ENCODE measurements at regions not wholly inside any gene's neighbourhood (a gene's known extent, or its start where the extent isn't known, plus 50 kb on each side); places are given as distances from the start of the nearest gene placed in this dataset.

- no peaks in the 10 kb centered on the region for H3K36me3 ChIP-seq (ENCODE audit: control insufficient read depth in 4 of 4, insufficient read depth in 3 of 4, low read depth in 1 of 4, low read length in 3 of 4)
- no peaks in the 10 kb centered on the region for H3K27me3 ChIP-seq (ENCODE audit: control insufficient read depth in 4 of 4, insufficient read depth in 4 of 4, low read length in 3 of 4)
- 91% methylated on average over 5 of the region's 5 CpGs for WGBS
- H3K4me1 ChIP-seq (ENCODE audit: control insufficient read depth in 4 of 4, insufficient read depth in 4 of 4, low read length in 3 of 4) = peaks cover 0 to 3% (median 0%) of the 10 kb centered on the region in 4 donors
- no peak overlapping the region for H3K4me3 ChIP-seq (ENCODE audit: low read depth in 1 of 3, low read length in 3 of 3)
- TF ChIP-seq HNF4G (IDR thresholded peaks at IDR 0.05) = no peak
- no peak for TF ChIP-seq MAX (IDR thresholded peaks at IDR 0.05)
- TF ChIP-seq JUND (IDR thresholded peaks at IDR 0.05) = no peak
- TF ChIP-seq REST (IDR thresholded peaks at IDR 0.05) = no peak
- no peak for TF ChIP-seq CTCF (IDR thresholded peaks at IDR 0.05; ENCODE audit: low read depth, low read length, missing input control)
- TF ChIP-seq RXRA (IDR thresholded peaks at IDR 0.05) = no peak
- TF ChIP-seq SP1 (IDR thresholded peaks at IDR 0.05) = no peak
- no peak for TF ChIP-seq ZBTB33 (IDR thresholded peaks at IDR 0.05)
- no peak for TF ChIP-seq RAD21 (IDR thresholded peaks at IDR 0.05)
- no peak for TF ChIP-seq EGR1 (IDR thresholded peaks at IDR 0.05; ENCODE audit: low read depth in 2 of 2)
- TF ChIP-seq FOXA1 (IDR thresholded peaks at IDR 0.05) = no peak
- no peak for TF ChIP-seq FOXA2 (IDR thresholded peaks at IDR 0.05)
- no peak for TF ChIP-seq ATF3 (IDR thresholded peaks at IDR 0.05)
- TF ChIP-seq GABPA (IDR thresholded peaks at IDR 0.05 in 1 of 2, conservative IDR thresholded peaks at IDR 0.05 in 1 of 2) = no peak
- no peak for TF ChIP-seq HNF4A (conservative IDR thresholded peaks at IDR 0.05)
- TF ChIP-seq NR2F2 (IDR thresholded peaks at IDR 0.05) = no peak
- no peak for TF ChIP-seq YY1 (IDR thresholded peaks at IDR 0.05)
- no peak for TF ChIP-seq TAF1 (conservative IDR thresholded peaks at IDR 0.05)
- no peak overlapping the region for H3K27ac ChIP-seq (ENCODE audit: low read depth in 1 of 2, low read length in 2 of 2)
- no peaks in the 10 kb centered on the region for H3K9me3 ChIP-seq (ENCODE audit: control insufficient read depth in 4 of 4, low read length in 3 of 4)
- H3K9ac ChIP-seq (ENCODE audit: low read depth in 1 of 2, low read length in 2 of 2) = no peak overlapping the region
- DNase-seq (ENCODE audit: low spot score) = no peak
Measured at GRCh38 chr3:178324356-178324755, 211.9 kb upstream of the KCNMB2 start.
